ENCODE measurements at regions not wholly inside any gene's neighbourhood (a gene's known extent, or its start where the extent isn't known, plus 50 kb on each side); places are given as distances from the start of the nearest gene placed in this dataset.
A peak's percentile ranks its signal among the peaks of the same experiment; 100 is the strongest.

- no peak overlapping the region for H3K4me3 ChIP-seq (ENCODE audit: low read depth in 2 of 2, low read length in 1 of 2)
- H3K4me2 ChIP-seq = no peak overlapping the region
- CTCF ChIA-PET = no interaction called here
- no peak overlapping the region for H2AFZ ChIP-seq (ENCODE audit: low read depth)
- H3K9ac ChIP-seq = no peak overlapping the region
- no peaks in the 10 kb centered on the region for H3K36me3 ChIP-seq (replicated peaks in 1 of 2; ENCODE audit: control insufficient read depth in 1 of 2, insufficient read depth in 2 of 2, low read length in 1 of 2)
- no peaks in the 10 kb centered on the region for H3K9me3 ChIP-seq
- POLR2A ChIA-PET = no interaction called here
- DNase-seq = no peak
- no peak for TF ChIP-seq GATA2 (CRISPR knock-in tag; IDR thresholded peaks at IDR 0.05)
- no peak for TF ChIP-seq NRF1 (IDR thresholded peaks at IDR 0.05; ENCODE audit: low read depth, low read length)
- no peak for TF ChIP-seq USF1 (IDR thresholded peaks at IDR 0.05; ENCODE audit: borderline replicate concordance, low read depth)
- no peak for TF ChIP-seq RCOR1 (IDR thresholded peaks at IDR 0.05; ENCODE audit: low read length)
- no peak for TF ChIP-seq SMC3 (IDR thresholded peaks at IDR 0.05; ENCODE audit: low read depth, low read length)
- no peak for TF ChIP-seq NFIC (IDR thresholded peaks at IDR 0.05; ENCODE audit: borderline replicate concordance)
- no peak for TF ChIP-seq FOXM1 (IDR thresholded peaks at IDR 0.05; ENCODE audit: low read depth)
- no peak for TF ChIP-seq FOXJ3 (CRISPR knock-in tag; IDR thresholded peaks at IDR 0.05)
- no peak for TF ChIP-seq ELF1 (IDR thresholded peaks at IDR 0.05)
- no peak for TF ChIP-seq RXRA (IDR thresholded peaks at IDR 0.05; ENCODE audit: borderline replicate concordance, low read depth)
- no peak for TF ChIP-seq FOSL2 (IDR thresholded peaks at IDR 0.05; ENCODE audit: borderline replicate concordance, low read depth)
- no peak for TF ChIP-seq GABPA (IDR thresholded peaks at IDR 0.05; ENCODE audit: low read depth)
- no peaks in the 10 kb centered on the region for H4K20me1 ChIP-seq (ENCODE audit: insufficient read depth)
- no peak overlapping the region for H3K27ac ChIP-seq (ENCODE audit: low read depth in 2 of 2, low read length in 1 of 2)
- H3F3A ChIP-seq (replicated peaks; ENCODE audit: insufficient read depth) = no peaks in the 10 kb centered on the region
- WGBS (ENCODE audit: low lambda C conversion rate) = 48% methylated on average over 1 of the region's 1 CpG
- no peaks in the 10 kb centered on the region; the same call in 1 of the 2 replicates for H3K9me2 ChIP-seq
- no peaks in the 10 kb centered on the region for H3K79me2 ChIP-seq (ENCODE audit: insufficient read depth)
- H3K4me1 ChIP-seq (ENCODE audit: control insufficient read depth in 1 of 2, insufficient read depth in 2 of 2, low read depth in 1 of 2, low read length in 1 of 2) = no peaks in the 10 kb centered on the region; a peak in 1 of 4 replicates
- H3K27me3 ChIP-seq (ENCODE audit: insufficient read depth) = no peaks in the 10 kb centered on the region
Measured at GRCh38 chr11:91293119-91293518, 931.5 kb upstream of the FAT3 start.

- H3F3A ChIP-seq (replicated peaks; ENCODE audit: insufficient read depth) = no peaks in the 10 kb centered on the region
- H3K27me3 ChIP-seq (ENCODE audit: insufficient read depth) = no peaks in the 10 kb centered on the region
- no peak overlapping the region for H3K4me3 ChIP-seq (ENCODE audit: low read depth in 2 of 2, low read length in 1 of 2)
- 27% methylated on average over 1 of the region's 1 CpG for WGBS (ENCODE audit: low lambda C conversion rate)
- H3K79me2 ChIP-seq (ENCODE audit: insufficient read depth) = no peaks in the 10 kb centered on the region
- ChIA-PET CTCF (interaction anchor here (1.2 kb wide), 1 partner anchor 108 kb away, joined by 3 read pairs; no protein-coding TSS in a partner anchor), POLR2A (no interaction called here)
- no peak overlapping the region for H3K4me2 ChIP-seq
- H2AFZ ChIP-seq (ENCODE audit: low read depth) = no peak overlapping the region
- H4K20me1 ChIP-seq (ENCODE audit: insufficient read depth) = no peaks in the 10 kb centered on the region
- H3K9me2 ChIP-seq = no peaks in the 10 kb centered on the region
- H3K9me3 ChIP-seq = no peaks in the 10 kb centered on the region
- H3K36me3 ChIP-seq (replicated peaks in 1 of 2; ENCODE audit: control insufficient read depth in 1 of 2, insufficient read depth in 2 of 2, low read length in 1 of 2) = no peaks in the 10 kb centered on the region
- no peak overlapping the region for H3K9ac ChIP-seq
- peaks cover 0 to 4% of the 10 kb centered on the region in 2 experiments; a peak in 1 of 4 replicates for H3K4me1 ChIP-seq (ENCODE audit: control insufficient read depth in 1 of 2, insufficient read depth in 2 of 2, low read depth in 1 of 2, low read length in 1 of 2)
- DNase-seq = peak; percentile 46
- peak overlapping the region in 1 of 2 experiments; percentile 80; a peak in 2 of 4 replicates for H3K27ac ChIP-seq (ENCODE audit: low read depth in 2 of 2, low read length in 1 of 2)
- no peak for TF ChIP-seq FOSL2 (IDR thresholded peaks at IDR 0.05; ENCODE audit: borderline replicate concordance, low read depth)
- peak; percentile 35; the same call in 1 of the 2 replicates for TF ChIP-seq MXI1 (IDR thresholded peaks at IDR 0.05; ENCODE audit: low read depth, low read length)
- no peak for TF ChIP-seq SMC3 (IDR thresholded peaks at IDR 0.05; ENCODE audit: low read depth, low read length)
- TF ChIP-seq CHD2 (IDR thresholded peaks at IDR 0.05; ENCODE audit: low read length, partially characterized antibody) = peak; percentile 35
- no peak for TF ChIP-seq EZH2phosphoT487 (IDR thresholded peaks at IDR 0.05; ENCODE audit: borderline replicate concordance, low read depth)
- TF ChIP-seq ZBTB33 (IDR thresholded peaks at IDR 0.05; ENCODE audit: borderline replicate concordance, low read depth) = no peak
- TF ChIP-seq SIN3A (IDR thresholded peaks at IDR 0.05; ENCODE audit: borderline replicate concordance, low read depth, low read length) = no peak
- TF ChIP-seq GATA2 (CRISPR knock-in tag; IDR thresholded peaks at IDR 0.05) = peak; percentile 76
- TF ChIP-seq RCOR1 (IDR thresholded peaks at IDR 0.05; ENCODE audit: low read length) = peak; percentile 77; the same call in 1 of the 2 replicates
- no peak for TF ChIP-seq MAX (IDR thresholded peaks at IDR 0.05; ENCODE audit: low read depth)
- TF ChIP-seq NFIC (IDR thresholded peaks at IDR 0.05; ENCODE audit: borderline replicate concordance) = no peak; the same call in 1 of the 2 replicates
- TF ChIP-seq MEF2A (IDR thresholded peaks at IDR 0.05; ENCODE audit: borderline replicate concordance, low read depth) = no peak
- TF ChIP-seq RXRA (IDR thresholded peaks at IDR 0.05; ENCODE audit: borderline replicate concordance, low read depth) = no peak
- TF ChIP-seq USF1 (IDR thresholded peaks at IDR 0.05; ENCODE audit: borderline replicate concordance, low read depth) = no peak
- no peak for TF ChIP-seq NRF1 (IDR thresholded peaks at IDR 0.05; ENCODE audit: low read depth, low read length)
- TF ChIP-seq EP300 (IDR thresholded peaks at IDR 0.05; ENCODE audit: borderline replicate concordance in 1 of 2, low read depth in 1 of 2, low read length in 1 of 2) = peak in 1 of 2 experiments; percentile 83; a peak in 2 of 4 replicates
- no peak for TF ChIP-seq FOXJ3 (CRISPR knock-in tag; IDR thresholded peaks at IDR 0.05)
- TF ChIP-seq POLR2AphosphoS5 (IDR thresholded peaks at IDR 0.05; ENCODE audit: low read depth, low read length) = no peak
Measured at GRCh38 chr11:91272089-91272488, 952.5 kb upstream of the FAT3 start.

Measured in SK-N-SH (cell line).